ENCODE measurements at regions not wholly inside any gene's neighbourhood (a gene's known extent, or its start where the extent isn't known, plus 50 kb on each side); places are given as distances from the start of the nearest gene placed in this dataset.
"Not testable (repeated sequence)": the region's sequence is repeated elsewhere in the genome, so short reads cannot be mapped to it uniquely, and the experiment has no call there.

DNA sequence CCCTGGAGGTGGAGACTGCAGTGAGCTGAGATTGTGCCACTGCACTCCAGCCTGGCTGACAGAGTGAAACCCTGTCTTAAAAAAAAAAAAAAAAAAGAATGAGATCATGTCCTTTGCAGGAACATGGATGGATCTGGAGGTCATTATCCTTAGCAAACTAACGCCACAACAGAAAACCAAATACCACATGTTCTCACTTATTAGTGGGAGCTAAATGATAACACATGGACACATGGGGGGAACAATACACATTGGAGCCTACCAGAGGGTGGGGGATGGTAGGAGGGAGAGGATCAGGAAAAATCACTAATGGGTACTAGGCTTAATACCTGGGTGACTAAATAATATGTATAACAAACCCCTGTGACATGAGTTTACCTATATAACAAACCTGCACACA, 108.0 kb upstream of the FHL2 start:
- H2AFZ ChIP-seq (ENCODE audit: low read depth, low read length, poor library complexity, severe bottlenecking); H4K20me1 ChIP-seq (ENCODE audit: insufficient read depth); H3K36me3 ChIP-seq (ENCODE audit: control insufficient read depth in 1 of 2, insufficient read depth in 2 of 2, low read length in 2 of 2); intact Hi-C loops (cut with micrococcal nuclease); CTCF ChIA-PET; H3K4me3 ChIP-seq (replicated peaks in 1 of 2; ENCODE audit: low read depth in 1 of 2, low read length in 2 of 2); H3K4me2 ChIP-seq (ENCODE audit: low read length); H3K9me2 ChIP-seq (ENCODE audit: insufficient read depth); DNase-seq (ENCODE audit: low read depth, low spot score); H3K9ac ChIP-seq (ENCODE audit: low read length); ATAC-seq; H3K79me2 ChIP-seq (ENCODE audit: insufficient read depth, low read length); POLR2A ChIA-PET; H3K27ac ChIP-seq (ENCODE audit: low read depth, low read length); H3K27me3 ChIP-seq (ENCODE audit: insufficient read depth, low read length); H3K9me3 ChIP-seq (ENCODE audit: control insufficient read depth in 1 of 2, insufficient read depth in 1 of 2, low read depth in 1 of 2, low read length in 2 of 2); BruUV-seq (replicated peaks); RAD21 ChIA-PET (ENCODE audit: low non-redundant PET in 1 of 2, low total read pairs in 2 of 2, uncharacterized antibody in 2 of 2, unreplicated experiment in 2 of 2): not testable (repeated sequence)
- H3K4me1 ChIP-seq (ENCODE audit: control insufficient read depth in 1 of 2, insufficient read depth in 2 of 2, low read length in 2 of 2) = peaks cover 6 to 10% of the 10 kb centered on the region in 2 experiments; a peak in 3 of 4 replicates

DNA sequence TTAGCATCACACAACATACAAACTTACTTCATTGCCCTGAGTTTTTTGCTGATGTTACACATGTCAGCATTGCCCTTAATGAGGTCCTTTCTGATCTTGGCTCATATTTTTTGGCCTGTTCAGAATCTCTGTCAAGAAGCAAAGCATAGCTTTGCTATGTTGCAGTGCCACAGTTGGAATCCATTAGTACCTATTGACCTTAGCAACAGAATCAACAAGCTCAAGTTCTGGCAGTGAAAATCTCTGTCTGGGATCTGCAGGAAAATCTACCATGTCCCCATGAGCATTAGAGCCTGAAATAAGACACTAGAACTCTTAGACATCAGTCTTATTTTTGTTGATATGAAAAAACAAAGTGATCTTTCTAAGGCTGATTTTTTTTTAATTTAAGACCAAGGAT, 105.6 kb upstream of the FHL2 start:
- ChIA-PET RAD21 (ENCODE audit: low non-redundant PET in 1 of 2, low total read pairs in 2 of 2, uncharacterized antibody in 2 of 2, unreplicated experiment in 2 of 2) (no interaction called here), POLR2A (no interaction called here)

DNA sequence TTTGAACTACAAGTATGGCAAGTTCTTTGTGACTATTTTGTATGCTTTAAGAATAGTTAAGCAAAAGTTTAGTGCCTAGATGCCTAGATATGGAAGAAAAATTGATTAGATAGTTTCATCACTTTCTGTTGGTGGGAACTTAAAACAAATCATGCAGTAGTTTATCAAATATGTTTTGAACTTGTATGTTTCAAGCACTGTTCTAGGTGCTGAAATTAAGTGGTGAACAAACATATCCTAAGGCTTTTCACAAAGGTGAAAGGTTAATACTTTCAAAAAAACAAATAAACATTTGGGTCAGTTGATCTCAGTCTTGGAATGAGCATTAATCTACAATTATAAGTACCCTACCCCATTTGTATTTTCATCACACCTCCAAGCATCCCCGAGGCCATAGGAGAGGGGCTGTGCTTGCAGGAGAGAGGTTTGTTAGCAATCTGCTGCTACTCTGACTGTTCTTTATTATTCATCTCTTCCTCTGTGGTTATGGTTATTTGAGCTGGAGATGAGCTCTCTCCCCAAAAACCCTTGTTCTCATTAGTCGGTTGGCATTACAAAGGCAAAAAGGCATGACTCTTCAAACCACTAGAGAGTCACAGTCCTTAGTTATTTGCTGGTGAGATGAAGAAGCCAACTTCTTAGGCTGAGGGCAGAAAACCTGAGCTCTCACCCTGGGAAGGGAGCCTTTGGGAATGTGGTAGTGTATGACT, 103.9 kb upstream of the FHL2 start:
- no peaks in the 10 kb centered on the region for H3K36me3 ChIP-seq (ENCODE audit: control insufficient read depth in 1 of 2, insufficient read depth in 2 of 2, low read length in 2 of 2)
- no TSS peak for BruUV-seq (replicated peaks)
- H3K9me3 ChIP-seq (ENCODE audit: control insufficient read depth in 1 of 2, insufficient read depth in 1 of 2, low read depth in 1 of 2, low read length in 2 of 2) = no peaks in the 10 kb centered on the region
- CTCF ChIA-PET = no interaction called here
- H3K27me3 ChIP-seq (ENCODE audit: insufficient read depth, low read length) = no peaks in the 10 kb centered on the region
- DNase-seq (ENCODE audit: low read depth, low spot score) = no peak
- H4K20me1 ChIP-seq (ENCODE audit: insufficient read depth) = no peaks in the 10 kb centered on the region
- no peak overlapping the region for H3K27ac ChIP-seq (ENCODE audit: low read depth, low read length)
- H3K79me2 ChIP-seq (ENCODE audit: insufficient read depth, low read length) = no peaks in the 10 kb centered on the region
- intact Hi-C loops (cut with micrococcal nuclease) = no loop called here
- ATAC-seq = no peak
- no peaks in the 10 kb centered on the region for H3K9me2 ChIP-seq (ENCODE audit: insufficient read depth)
- H3K4me1 ChIP-seq (ENCODE audit: control insufficient read depth in 1 of 2, insufficient read depth in 2 of 2, low read length in 2 of 2) = no peaks in the 10 kb centered on the region
- H2AFZ ChIP-seq (ENCODE audit: low read depth, low read length, poor library complexity, severe bottlenecking) = no peak overlapping the region
- RAD21 ChIA-PET (ENCODE audit: low non-redundant PET in 1 of 2, low total read pairs in 2 of 2, uncharacterized antibody in 2 of 2, unreplicated experiment in 2 of 2) = no interaction called here
- no peak overlapping the region for H3K4me2 ChIP-seq (ENCODE audit: low read length)
- H3K4me3 ChIP-seq (replicated peaks in 1 of 2; ENCODE audit: low read depth in 1 of 2, low read length in 2 of 2) = no peak overlapping the region
- POLR2A ChIA-PET = no interaction called here
- no peak overlapping the region for H3K9ac ChIP-seq (ENCODE audit: low read length)
- TF ChIP-seq CBX3 (IDR thresholded peaks at IDR 0.05; ENCODE audit: low read depth) = no peak
- TF ChIP-seq, protein P1, sequence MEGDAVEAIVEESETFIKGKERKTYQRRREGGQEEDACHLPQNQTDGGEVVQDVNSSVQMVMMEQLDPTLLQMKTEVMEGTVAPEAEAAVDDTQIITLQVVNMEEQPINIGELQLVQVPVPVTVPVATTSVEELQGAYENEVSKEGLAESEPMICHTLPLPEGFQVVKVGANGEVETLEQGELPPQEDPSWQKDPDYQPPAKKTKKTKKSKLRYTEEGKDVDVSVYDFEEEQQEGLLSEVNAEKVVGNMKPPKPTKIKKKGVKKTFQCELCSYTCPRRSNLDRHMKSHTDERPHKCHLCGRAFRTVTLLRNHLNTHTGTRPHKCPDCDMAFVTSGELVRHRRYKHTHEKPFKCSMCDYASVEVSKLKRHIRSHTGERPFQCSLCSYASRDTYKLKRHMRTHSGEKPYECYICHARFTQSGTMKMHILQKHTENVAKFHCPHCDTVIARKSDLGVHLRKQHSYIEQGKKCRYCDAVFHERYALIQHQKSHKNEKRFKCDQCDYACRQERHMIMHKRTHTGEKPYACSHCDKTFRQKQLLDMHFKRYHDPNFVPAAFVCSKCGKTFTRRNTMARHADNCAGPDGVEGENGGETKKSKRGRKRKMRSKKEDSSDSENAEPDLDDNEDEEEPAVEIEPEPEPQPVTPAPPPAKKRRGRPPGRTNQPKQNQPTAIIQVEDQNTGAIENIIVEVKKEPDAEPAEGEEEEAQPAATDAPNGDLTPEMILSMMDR (IDR thresholded peaks at IDR 0.05 in 2 of 3, conservative IDR thresholded peaks at IDR 0.05 in 1 of 3; ENCODE audit: borderline replicate concordance in 1 of 3, insufficient read depth in 1 of 3, low read depth in 2 of 3, low read length in 2 of 3) = no peak
- TF ChIP-seq ZFX (IDR thresholded peaks at IDR 0.05) = no peak
- no peak for TF ChIP-seq RAD21 (IDR thresholded peaks at IDR 0.05; ENCODE audit: low read depth)
- TF ChIP-seq POLR2A (IDR thresholded peaks at IDR 0.05; ENCODE audit: borderline replicate concordance, extremely low read depth, insufficient read depth, insufficient read length) = no peak
- TF ChIP-seq POLR2AphosphoS5 (IDR thresholded peaks at IDR 0.05; ENCODE audit: low read depth, low read length) = no peak
- no peak for TF ChIP-seq FOSL1 (IDR thresholded peaks at IDR 0.05; ENCODE audit: low read depth)
- TF ChIP-seq, protein P2, sequence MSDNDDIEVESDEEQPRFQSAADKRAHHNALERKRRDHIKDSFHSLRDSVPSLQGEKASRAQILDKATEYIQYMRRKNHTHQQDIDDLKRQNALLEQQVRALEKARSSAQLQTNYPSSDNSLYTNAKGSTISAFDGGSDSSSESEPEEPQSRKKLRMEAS (IDR thresholded peaks at IDR 0.05) = no peak

More for the DNA sequence above, 105.6 kb upstream of the FHL2 start:
- H3K79me2 ChIP-seq (ENCODE audit: insufficient read depth, low read length) = no peaks in the 10 kb centered on the region
- H3K4me1 ChIP-seq (ENCODE audit: control insufficient read depth in 1 of 2, insufficient read depth in 2 of 2, low read length in 2 of 2) = no peaks in the 10 kb centered on the region
- intact Hi-C loops (cut with micrococcal nuclease) = no loop called here
- ATAC-seq = no peak
- no peak for TF ChIP-seq ZNF274 (IDR thresholded peaks at IDR 0.05; ENCODE audit: low read depth, low read length)
- TF ChIP-seq FOSL1 (IDR thresholded peaks at IDR 0.05; ENCODE audit: low read depth) = no peak
- TF ChIP-seq EZH2phosphoT487 (IDR thresholded peaks at IDR 0.05; ENCODE audit: borderline replicate concordance) = no peak
- H3K9me3 ChIP-seq (ENCODE audit: control insufficient read depth in 1 of 2, insufficient read depth in 1 of 2, low read depth in 1 of 2, low read length in 2 of 2) = no peaks in the 10 kb centered on the region
- CTCF ChIA-PET = no interaction called here
- H3K27me3 ChIP-seq (ENCODE audit: insufficient read depth, low read length) = no peaks in the 10 kb centered on the region
- H3K4me3 ChIP-seq (replicated peaks in 1 of 2; ENCODE audit: low read depth in 1 of 2, low read length in 2 of 2) = no peak overlapping the region
- no peak overlapping the region for H3K4me2 ChIP-seq (ENCODE audit: low read length)
- no peak overlapping the region for H3K27ac ChIP-seq (ENCODE audit: low read depth, low read length)
- no peaks in the 10 kb centered on the region for H4K20me1 ChIP-seq (ENCODE audit: insufficient read depth)
- BruUV-seq (replicated peaks) = no TSS peak
- H3K9me2 ChIP-seq (ENCODE audit: insufficient read depth) = no peaks in the 10 kb centered on the region
- H2AFZ ChIP-seq (ENCODE audit: low read depth, low read length, poor library complexity, severe bottlenecking) = no peak overlapping the region
- H3K36me3 ChIP-seq (ENCODE audit: control insufficient read depth in 1 of 2, insufficient read depth in 2 of 2, low read length in 2 of 2) = no peaks in the 10 kb centered on the region
- no peak overlapping the region for H3K9ac ChIP-seq (ENCODE audit: low read length)
- no peak for DNase-seq (ENCODE audit: low read depth, low spot score)

All from HCT116 (cell line).